ENCODE measurements at regions not wholly inside any gene's neighbourhood (a gene's known extent, or its start where the extent isn't known, plus 50 kb on each side); places are given as distances from the start of the nearest gene placed in this dataset.

DNA sequence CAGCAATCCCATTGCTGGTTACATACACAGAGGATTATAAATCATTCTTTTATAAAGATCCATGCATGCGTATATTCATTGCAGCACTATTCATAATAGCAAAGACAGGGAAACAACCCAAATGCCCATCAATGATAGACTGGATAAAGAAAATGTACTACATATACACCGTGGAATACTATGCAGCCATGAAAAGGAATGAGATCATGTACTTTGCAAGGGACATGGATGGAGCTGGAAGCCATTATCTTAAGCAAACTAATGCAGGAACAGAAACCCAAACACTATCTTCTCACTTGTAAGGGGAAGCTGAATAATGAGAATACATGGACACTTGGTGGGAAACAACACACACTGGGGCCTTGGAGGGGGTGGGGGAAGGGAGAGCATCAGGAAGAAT, 529.7 kb downstream of the TBC1D32 start:
- no peaks in the 10 kb centered on the region for H3K36me3 ChIP-seq
- H3K4me3 ChIP-seq (ENCODE audit: low read depth, low read length) = no peak overlapping the region
- DNase-seq = no peak
- H3K27ac ChIP-seq = no peak overlapping the region
- no peaks in the 10 kb centered on the region for H3K9me3 ChIP-seq (ENCODE audit: severe bottlenecking)
- no peak for TF ChIP-seq CTCF (IDR thresholded peaks at IDR 0.05; ENCODE audit: low read depth, low read length)
- H3K27me3 ChIP-seq (ENCODE audit: insufficient read depth, low read depth, severe bottlenecking) = no peaks in the 10 kb centered on the region

DNA sequence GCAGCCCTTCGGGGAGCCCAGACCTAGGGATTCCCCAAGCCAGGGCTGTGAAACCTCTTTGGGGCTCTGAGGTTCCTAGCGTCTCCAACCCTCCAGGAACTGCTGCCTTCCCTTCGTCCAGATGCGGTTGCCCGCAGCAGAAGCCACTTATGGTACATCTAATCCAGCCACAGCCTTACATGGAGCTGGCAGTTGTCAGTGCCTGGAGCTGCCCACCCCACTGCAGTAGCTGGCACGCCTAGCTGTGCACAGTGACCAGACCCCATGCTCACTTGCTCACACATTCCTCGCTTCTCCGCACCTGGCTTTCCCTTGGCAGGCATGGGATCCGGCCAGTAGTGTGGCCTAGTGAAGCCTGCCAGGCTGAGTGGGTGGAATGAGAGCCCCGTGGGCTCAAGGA, 547.6 kb downstream of the TBC1D32 start:
- no peak overlapping the region for H3K27ac ChIP-seq
- TF ChIP-seq CTCF (IDR thresholded peaks at IDR 0.05; ENCODE audit: low read depth, low read length) = no peak
- H3K9me3 ChIP-seq (ENCODE audit: severe bottlenecking) = no peaks in the 10 kb centered on the region
- no peaks in the 10 kb centered on the region for H3K27me3 ChIP-seq (ENCODE audit: insufficient read depth, low read depth, severe bottlenecking)
- H3K36me3 ChIP-seq = no peaks in the 10 kb centered on the region
- H3K4me3 ChIP-seq (ENCODE audit: low read depth, low read length) = no peak overlapping the region
- DNase-seq = no peak

DNA sequence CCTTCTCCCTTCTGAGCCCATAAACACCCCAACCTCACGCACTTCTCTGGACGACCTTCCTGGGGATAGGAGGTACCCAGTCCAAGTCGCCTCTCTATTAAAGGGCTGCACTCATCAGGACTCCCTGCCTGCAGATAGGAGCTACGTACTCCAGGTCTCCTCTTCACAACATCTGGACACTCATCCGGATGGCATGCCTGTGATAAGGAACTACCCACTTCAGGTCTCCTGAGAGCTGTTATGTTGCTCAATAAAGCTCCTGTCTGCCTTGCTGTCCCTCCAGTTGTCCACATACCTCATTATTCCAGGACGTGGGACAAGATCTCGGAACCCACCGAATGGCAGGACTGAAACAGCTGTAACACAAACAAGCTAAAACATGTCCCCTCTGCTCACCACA, 548.0 kb downstream of the TBC1D32 start:
- no peak for DNase-seq
- TF ChIP-seq CTCF (IDR thresholded peaks at IDR 0.05; ENCODE audit: low read depth, low read length) = no peak
- no peaks in the 10 kb centered on the region for H3K36me3 ChIP-seq
- no peak overlapping the region for H3K27ac ChIP-seq
- H3K4me3 ChIP-seq (ENCODE audit: low read depth, low read length) = no peak overlapping the region
- no peaks in the 10 kb centered on the region for H3K27me3 ChIP-seq (ENCODE audit: insufficient read depth, low read depth, severe bottlenecking)
- H3K9me3 ChIP-seq (ENCODE audit: severe bottlenecking) = no peaks in the 10 kb centered on the region

GRCh38 chr6:120785459-120786086, 548.7 kb downstream of the TBC1D32 start:
- DNase-seq = no peak
- Histone ChIP-seq H3K4me3 (ENCODE audit: low read depth, low read length) (no peak overlapping the region), H3K27me3 (ENCODE audit: insufficient read depth, low read depth, severe bottlenecking) (no peaks in the 10 kb centered on the region), H3K36me3 (no peaks in the 10 kb centered on the region), H3K27ac (no peak overlapping the region), H3K9me3 (ENCODE audit: severe bottlenecking) (no peaks in the 10 kb centered on the region)
- no peak for TF ChIP-seq CTCF (IDR thresholded peaks at IDR 0.05; ENCODE audit: low read depth, low read length)

DNA sequence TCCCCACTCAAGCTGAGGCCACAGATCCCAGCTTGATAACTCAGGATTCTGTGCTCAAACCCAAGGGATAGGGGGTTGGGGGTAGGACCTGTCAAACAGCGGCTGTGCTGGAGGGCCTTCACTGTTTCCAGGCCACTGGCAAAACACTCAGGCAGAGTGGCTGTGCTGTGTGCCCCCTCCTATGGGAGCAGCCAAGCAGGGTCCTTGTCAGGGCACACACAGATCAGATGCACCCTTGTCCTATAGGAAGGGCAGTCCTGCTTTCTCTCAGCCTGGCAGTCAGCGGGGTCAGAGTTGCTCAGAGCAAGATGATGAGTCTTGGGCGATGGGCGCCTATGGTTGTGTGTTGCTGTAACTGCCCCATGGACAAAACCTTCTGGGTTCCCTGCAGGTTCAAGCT, 554.8 kb downstream of the TBC1D32 start:
- H3K27me3 ChIP-seq (ENCODE audit: insufficient read depth, low read depth, severe bottlenecking) = no peaks in the 10 kb centered on the region
- no peak for TF ChIP-seq CTCF (IDR thresholded peaks at IDR 0.05; ENCODE audit: low read depth, low read length)
- H3K36me3 ChIP-seq = no peaks in the 10 kb centered on the region
- H3K9me3 ChIP-seq (ENCODE audit: severe bottlenecking) = no peaks in the 10 kb centered on the region
- no peak overlapping the region for H3K27ac ChIP-seq
- DNase-seq = no peak
- no peak overlapping the region for H3K4me3 ChIP-seq (ENCODE audit: low read depth, low read length)

DNA sequence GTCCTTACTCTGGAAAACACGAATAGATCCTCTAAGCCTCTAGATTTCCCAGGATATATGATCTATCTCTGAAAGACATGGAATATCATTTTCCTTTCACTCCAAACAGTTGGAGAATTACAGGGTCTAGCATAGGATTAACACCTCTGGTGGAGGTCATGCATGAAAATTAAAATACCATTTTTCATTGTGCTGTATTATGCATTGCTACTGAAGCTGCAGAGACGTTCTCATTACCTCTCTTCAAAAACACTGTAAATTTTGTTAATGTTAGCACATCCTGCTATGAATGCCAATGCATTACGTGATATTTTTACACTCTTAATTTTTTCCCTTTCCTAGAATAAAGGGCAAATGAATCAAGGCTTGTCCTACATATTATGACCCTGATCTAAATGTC, 558.6 kb downstream of the TBC1D32 start:
- no peak overlapping the region for H3K4me3 ChIP-seq (ENCODE audit: low read depth, low read length)
- H3K9me3 ChIP-seq (ENCODE audit: severe bottlenecking) = no peaks in the 10 kb centered on the region
- no peaks in the 10 kb centered on the region for H3K36me3 ChIP-seq
- H3K27me3 ChIP-seq (ENCODE audit: insufficient read depth, low read depth, severe bottlenecking) = no peaks in the 10 kb centered on the region
- no peak overlapping the region for H3K27ac ChIP-seq
- TF ChIP-seq CTCF (IDR thresholded peaks at IDR 0.05; ENCODE audit: low read depth, low read length) = no peak
- DNase-seq = no peak
